Glutamatergic neuron (in vitro differentiated cells): ENCODE measurements at regions not wholly inside any gene's neighbourhood (a gene's known extent, or its start where the extent isn't known, plus 50 kb on each side); places are given as distances from the start of the nearest gene placed in this dataset.

ENCODE experiments used
- DNase-seq: peaks from one replicate; pipeline ENCODE4 v3.0.0; 2022
- H3K27ac Mint-ChIP-seq: one replicate; pipeline ENCODE4 v1.8.0; 2020; ENCODE audit warnings: mild to moderate bottlenecking, mixed read lengths, inconsistent platforms; ENCODE audit not compliant: unreplicated experiment
- H3K27me3 Mint-ChIP-seq: one replicate; pipeline ENCODE4 v1.8.0; 2020; ENCODE audit warnings: mild to moderate bottlenecking, moderate library complexity, mixed read lengths, inconsistent platforms; ENCODE audit not compliant: unreplicated experiment
- H3K36me3 Mint-ChIP-seq: one replicate; pipeline ENCODE4 v1.8.0; 2020; ENCODE audit warnings: mild to moderate bottlenecking, mixed read lengths, inconsistent platforms; ENCODE audit not compliant: unreplicated experiment
- H3K4me1 Mint-ChIP-seq: one replicate; pipeline ENCODE4 v1.8.0; 2020; ENCODE audit warnings: mild to moderate bottlenecking, low read depth, mixed read lengths, inconsistent platforms; ENCODE audit not compliant: unreplicated experiment
- H3K4me3 Mint-ChIP-seq: one replicate; pipeline ENCODE4 v1.8.0; 2020; ENCODE audit warnings: mild to moderate bottlenecking, mixed read lengths, inconsistent platforms; ENCODE audit not compliant: unreplicated experiment
- H3K9me3 Mint-ChIP-seq: one replicate; pipeline ENCODE4 v1.8.0; 2020; ENCODE audit warnings: mild to moderate bottlenecking, moderate library complexity, mixed read lengths, inconsistent platforms; ENCODE audit not compliant: unreplicated experiment
- CTCF ChIP-seq: fragments of 200-600 bp; sonication (generic); IDR thresholded peaks from one replicate; pipeline ENCODE4 v1.5.0; 2021; ENCODE audit not compliant: partially characterized antibody, unreplicated experiment

- no peak for TF ChIP-seq CTCF
- no peak overlapping the region for H3K27ac Mint-ChIP-seq
- no peak for DNase-seq
- peaks cover 11% of the 10 kb centered on the region for H3K36me3 Mint-ChIP-seq
- no peak overlapping the region for H3K4me3 Mint-ChIP-seq
- peaks cover 6% of the 10 kb centered on the region for H3K27me3 Mint-ChIP-seq
- H3K9me3 Mint-ChIP-seq: peaks cover 7% of the 10 kb centered on the region
- H3K4me1 Mint-ChIP-seq: no peaks in the 10 kb centered on the region
These were observed 244.0 kb downstream of the BUB3 start for GRCh38 chr10:123398180-123398591.

- H3K9me3 Mint-ChIP-seq: peaks cover 7% of the 10 kb centered on the region
These were observed 244.6 kb downstream of the BUB3 start for GRCh38 chr10:123398756-123399155.

GRCh38 chr10:123399276-123399839 lies 245.2 kb downstream of the BUB3 start:
- no peak for DNase-seq
- Mint-ChIP-seq H3K4me1 (no peaks in the 10 kb centered on the region), H3K27ac (no peak overlapping the region), H3K27me3 (peaks cover 6% of the 10 kb centered on the region), H3K4me3 (no peak overlapping the region), H3K9me3 (peaks cover 7% of the 10 kb centered on the region), H3K36me3 (peaks cover 18% of the 10 kb centered on the region)
- TF ChIP-seq CTCF: no peak

More at GRCh38 chr10:123398756-123399155, 244.6 kb downstream of the BUB3 start:
- Mint-ChIP-seq H3K27ac (no peak overlapping the region), H3K4me1 (no peaks in the 10 kb centered on the region), H3K27me3 (peaks cover 6% of the 10 kb centered on the region), H3K36me3 (peaks cover 16% of the 10 kb centered on the region), H3K4me3 (no peak overlapping the region)
- TF ChIP-seq CTCF: no peak
- DNase-seq: no peak

GRCh38 chr10:123402021-123402420 lies 247.8 kb downstream of the BUB3 start:
- DNase-seq: no peak
- peaks cover 4% of the 10 kb centered on the region for H3K9me3 Mint-ChIP-seq
- peaks cover 17% of the 10 kb centered on the region for H3K36me3 Mint-ChIP-seq
- no peak overlapping the region for H3K27ac Mint-ChIP-seq
- peaks cover 2% of the 10 kb centered on the region for H3K27me3 Mint-ChIP-seq
- no peak for TF ChIP-seq CTCF
- H3K4me1 Mint-ChIP-seq: no peaks in the 10 kb centered on the region
- H3K4me3 Mint-ChIP-seq: no peak overlapping the region

GRCh38 chr10:123402656-123403055 lies 248.5 kb downstream of the BUB3 start:
- DNase-seq: no peak
- Mint-ChIP-seq H3K9me3 (peaks cover 4% of the 10 kb centered on the region), H3K27ac (no peak overlapping the region), H3K4me1 (no peaks in the 10 kb centered on the region), H3K4me3 (no peak overlapping the region), H3K36me3 (peaks cover 17% of the 10 kb centered on the region), H3K27me3 (peaks cover 2% of the 10 kb centered on the region)
- TF ChIP-seq CTCF: no peak
